ENCODE measurements at regions not wholly inside any gene's neighbourhood (a gene's known extent, or its start where the extent isn't known, plus 50 kb on each side); places are given as distances from the start of the nearest gene placed in this dataset.

DNA sequence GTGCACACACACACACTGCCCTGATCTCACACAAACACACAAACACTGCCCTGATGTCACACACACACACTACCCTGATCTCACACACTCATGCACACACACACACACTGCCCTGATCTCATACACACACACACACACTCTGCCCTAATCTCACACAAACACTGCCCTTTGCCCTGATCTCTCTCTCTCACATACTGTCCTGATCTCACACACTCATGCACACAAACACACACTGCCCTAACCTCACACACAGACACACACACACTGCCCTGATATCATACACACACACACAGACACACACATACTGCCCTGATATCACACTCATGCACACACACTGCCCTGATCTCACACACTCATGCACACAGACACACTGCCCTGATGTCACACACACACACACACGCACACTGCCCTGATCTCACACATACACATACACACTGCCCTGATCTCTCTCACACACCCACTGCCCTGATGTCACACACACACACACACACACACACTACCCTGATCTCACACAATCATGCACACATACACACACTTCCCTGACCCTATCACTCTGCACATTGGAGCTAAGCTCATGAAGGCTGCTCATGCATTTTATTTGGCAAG lies 97.6 kb upstream of the DIO3 start:
- H2AFZ ChIP-seq (ENCODE audit: low read depth, low read length, poor library complexity, severe bottlenecking), result no peak overlapping the region
- TF ChIP-seq JUND (IDR thresholded peaks at IDR 0.05), result no peak
- TF ChIP-seq ATF3 (IDR thresholded peaks at IDR 0.05), result no peak
- TF ChIP-seq SIN3A (IDR thresholded peaks at IDR 0.05; ENCODE audit: low read depth), result no peak
- TF ChIP-seq, protein P1, sequence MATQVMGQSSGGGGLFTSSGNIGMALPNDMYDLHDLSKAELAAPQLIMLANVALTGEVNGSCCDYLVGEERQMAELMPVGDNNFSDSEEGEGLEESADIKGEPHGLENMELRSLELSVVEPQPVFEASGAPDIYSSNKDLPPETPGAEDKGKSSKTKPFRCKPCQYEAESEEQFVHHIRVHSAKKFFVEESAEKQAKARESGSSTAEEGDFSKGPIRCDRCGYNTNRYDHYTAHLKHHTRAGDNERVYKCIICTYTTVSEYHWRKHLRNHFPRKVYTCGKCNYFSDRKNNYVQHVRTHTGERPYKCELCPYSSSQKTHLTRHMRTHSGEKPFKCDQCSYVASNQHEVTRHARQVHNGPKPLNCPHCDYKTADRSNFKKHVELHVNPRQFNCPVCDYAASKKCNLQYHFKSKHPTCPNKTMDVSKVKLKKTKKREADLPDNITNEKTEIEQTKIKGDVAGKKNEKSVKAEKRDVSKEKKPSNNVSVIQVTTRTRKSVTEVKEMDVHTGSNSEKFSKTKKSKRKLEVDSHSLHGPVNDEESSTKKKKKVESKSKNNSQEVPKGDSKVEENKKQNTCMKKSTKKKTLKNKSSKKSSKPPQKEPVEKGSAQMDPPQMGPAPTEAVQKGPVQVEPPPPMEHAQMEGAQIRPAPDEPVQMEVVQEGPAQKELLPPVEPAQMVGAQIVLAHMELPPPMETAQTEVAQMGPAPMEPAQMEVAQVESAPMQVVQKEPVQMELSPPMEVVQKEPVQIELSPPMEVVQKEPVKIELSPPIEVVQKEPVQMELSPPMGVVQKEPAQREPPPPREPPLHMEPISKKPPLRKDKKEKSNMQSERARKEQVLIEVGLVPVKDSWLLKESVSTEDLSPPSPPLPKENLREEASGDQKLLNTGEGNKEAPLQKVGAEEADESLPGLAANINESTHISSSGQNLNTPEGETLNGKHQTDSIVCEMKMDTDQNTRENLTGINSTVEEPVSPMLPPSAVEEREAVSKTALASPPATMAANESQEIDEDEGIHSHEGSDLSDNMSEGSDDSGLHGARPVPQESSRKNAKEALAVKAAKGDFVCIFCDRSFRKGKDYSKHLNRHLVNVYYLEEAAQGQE (IDR thresholded peaks at IDR 0.05; ENCODE audit: low read depth), result no peak
- no peak for TF ChIP-seq EZH2 (IDR thresholded peaks at IDR 0.05)
- no peak for TF ChIP-seq EGR1 (IDR thresholded peaks at IDR 0.05; ENCODE audit: low read depth)
- no peak for TF ChIP-seq SRF (IDR thresholded peaks at IDR 0.05; ENCODE audit: low read depth)
- TF ChIP-seq YY1 (IDR thresholded peaks at IDR 0.05; ENCODE audit: extremely low read depth, insufficient replicate concordance, low read depth, low read length), result no peak
- TF ChIP-seq ELF1 (IDR thresholded peaks at IDR 0.05; ENCODE audit: borderline replicate concordance, low read depth), result no peak
- TF ChIP-seq RAD21 (IDR thresholded peaks at IDR 0.05; ENCODE audit: low read depth), result no peak
- TF ChIP-seq CTCF (IDR thresholded peaks at IDR 0.05 in 2 of 3, conservative IDR thresholded peaks at IDR 0.05 in 1 of 3; ENCODE audit: borderline replicate concordance in 1 of 3, insufficient read depth in 1 of 3, low read depth in 2 of 3, low read length in 2 of 3), result no peak
- TF ChIP-seq ZFX (IDR thresholded peaks at IDR 0.05), result no peak
- TF ChIP-seq, protein P2, sequence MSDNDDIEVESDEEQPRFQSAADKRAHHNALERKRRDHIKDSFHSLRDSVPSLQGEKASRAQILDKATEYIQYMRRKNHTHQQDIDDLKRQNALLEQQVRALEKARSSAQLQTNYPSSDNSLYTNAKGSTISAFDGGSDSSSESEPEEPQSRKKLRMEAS (IDR thresholded peaks at IDR 0.05), result no peak
- no peak for TF ChIP-seq FOSL1 (IDR thresholded peaks at IDR 0.05; ENCODE audit: low read depth)
- no peak for TF ChIP-seq CBX3 (IDR thresholded peaks at IDR 0.05; ENCODE audit: low read depth)
- TF ChIP-seq SP1 (IDR thresholded peaks at IDR 0.05; ENCODE audit: low read depth), result no peak
- TF ChIP-seq, protein P3, sequence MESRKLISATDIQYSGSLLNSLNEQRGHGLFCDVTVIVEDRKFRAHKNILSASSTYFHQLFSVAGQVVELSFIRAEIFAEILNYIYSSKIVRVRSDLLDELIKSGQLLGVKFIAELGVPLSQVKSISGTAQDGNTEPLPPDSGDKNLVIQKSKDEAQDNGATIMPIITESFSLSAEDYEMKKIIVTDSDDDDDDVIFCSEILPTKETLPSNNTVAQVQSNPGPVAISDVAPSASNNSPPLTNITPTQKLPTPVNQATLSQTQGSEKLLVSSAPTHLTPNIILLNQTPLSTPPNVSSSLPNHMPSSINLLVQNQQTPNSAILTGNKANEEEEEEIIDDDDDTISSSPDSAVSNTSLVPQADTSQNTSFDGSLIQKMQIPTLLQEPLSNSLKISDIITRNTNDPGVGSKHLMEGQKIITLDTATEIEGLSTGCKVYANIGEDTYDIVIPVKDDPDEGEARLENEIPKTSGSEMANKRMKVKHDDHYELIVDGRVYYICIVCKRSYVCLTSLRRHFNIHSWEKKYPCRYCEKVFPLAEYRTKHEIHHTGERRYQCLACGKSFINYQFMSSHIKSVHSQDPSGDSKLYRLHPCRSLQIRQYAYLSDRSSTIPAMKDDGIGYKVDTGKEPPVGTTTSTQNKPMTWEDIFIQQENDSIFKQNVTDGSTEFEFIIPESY (IDR thresholded peaks at IDR 0.05; ENCODE audit: extremely low read depth, insufficient replicate concordance, low read length), result no peak
- TF ChIP-seq TCF7L2 (IDR thresholded peaks at IDR 0.05; ENCODE audit: borderline replicate concordance, extremely low read depth, insufficient read depth, insufficient read length), result no peak
- DNase-seq (ENCODE audit: low read depth, low spot score) (no peak), ATAC-seq (no peak)
- RAD21 ChIA-PET (ENCODE audit: low non-redundant PET in 1 of 2, low total read pairs in 2 of 2, uncharacterized antibody in 2 of 2, unreplicated experiment in 2 of 2), result no interaction called here
- no peaks in the 10 kb centered on the region for H4K20me1 ChIP-seq (ENCODE audit: insufficient read depth)
- H3K36me3 ChIP-seq (ENCODE audit: control insufficient read depth in 1 of 2, insufficient read depth in 2 of 2, low read length in 2 of 2), result no peaks in the 10 kb centered on the region
- POLR2A ChIA-PET, result no interaction called here
- H3K4me3 ChIP-seq (replicated peaks in 1 of 2; ENCODE audit: low read depth in 1 of 2, low read length in 2 of 2), result no peak overlapping the region
- H3K27ac ChIP-seq (ENCODE audit: low read depth, low read length), result no peak overlapping the region
- CTCF ChIA-PET, result no interaction called here
- no peaks in the 10 kb centered on the region for H3K9me3 ChIP-seq (ENCODE audit: control insufficient read depth in 1 of 2, insufficient read depth in 1 of 2, low read depth in 1 of 2, low read length in 2 of 2)
- H3K27me3 ChIP-seq (ENCODE audit: insufficient read depth, low read length), result no peaks in the 10 kb centered on the region
- intact Hi-C loops (cut with micrococcal nuclease), result no loop called here
- peaks cover 0 to 3% of the 10 kb centered on the region in 2 experiments; a peak in 1 of 4 replicates for H3K4me1 ChIP-seq (ENCODE audit: control insufficient read depth in 1 of 2, insufficient read depth in 2 of 2, low read length in 2 of 2)
- BruUV-seq (replicated peaks), result no TSS peak
- H3K4me2 ChIP-seq (ENCODE audit: low read length), result no peak overlapping the region
- no peaks in the 10 kb centered on the region for H3K9me2 ChIP-seq (ENCODE audit: insufficient read depth)
- H3K9ac ChIP-seq (ENCODE audit: low read length), result no peak overlapping the region
- H3K79me2 ChIP-seq (ENCODE audit: insufficient read depth, low read length), result no peaks in the 10 kb centered on the region
